PC-9 (cell line): ENCODE measurements at regions not wholly inside any gene's neighbourhood (a gene's known extent, or its start where the extent isn't known, plus 50 kb on each side); places are given as distances from the start of the nearest gene placed in this dataset.

Source experiments
- CTCF ChIP-seq: fragments of 200-600 bp; sonication (generic); conservative IDR thresholded peaks from 2 replicates; pipeline ENCODE4 v1.6.1; 2017; ENCODE audit warnings: mixed run types, antibody characterized with exemption, mild to moderate bottlenecking, moderate library complexity
- EZH2 ChIP-seq: fragments of 200-600 bp; sonication (generic); IDR thresholded peaks from 2 replicates; pipeline ENCODE4 v1.8.0; 2017; ENCODE audit warnings: antibody characterized with exemption, low read depth

GRCh38 chr18:70419526-70419925 is 130.7 kb downstream of the SOCS6 start:
- no peak for TF ChIP-seq CTCF
- TF ChIP-seq EZH2, result no peak
